ENCODE measurements at regions not wholly inside any gene's neighbourhood (a gene's known extent, or its start where the extent isn't known, plus 50 kb on each side); places are given as distances from the start of the nearest gene placed in this dataset.

DNA sequence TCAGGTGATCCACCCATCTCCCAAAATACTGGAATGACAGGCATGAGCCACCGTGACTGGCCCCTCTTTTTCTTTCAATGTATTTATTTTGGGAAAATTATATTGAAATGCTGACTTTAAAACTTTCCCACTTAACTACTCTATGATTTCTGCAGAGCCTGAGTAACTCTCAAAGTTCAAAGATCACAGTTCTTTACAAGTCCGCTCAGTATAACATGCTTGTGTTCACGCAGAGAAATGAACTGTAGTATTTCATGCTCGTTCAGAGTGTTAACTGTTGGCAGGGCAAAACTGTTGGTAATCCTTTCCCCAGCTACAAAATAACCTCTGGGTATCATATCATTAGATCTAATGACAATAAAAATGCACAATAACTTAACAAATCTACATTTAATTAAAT lies 50.7 kb upstream of the ADAMTS20 start:
- Histone ChIP-seq H3K4me2 (ENCODE audit: extremely low read depth, insufficient read depth, low read length) (no peak overlapping the region), H3K9me3 (ENCODE audit: control insufficient read depth, insufficient read depth, low read depth, low read length) (no peaks in the 10 kb centered on the region), H3K36me3 (ENCODE audit: control insufficient read depth, insufficient read depth, low read length) (no peaks in the 10 kb centered on the region), H4K20me1 (ENCODE audit: control insufficient read depth, extremely low read depth, insufficient read depth, low read length) (no peaks in the 10 kb centered on the region), H2AFZ (ENCODE audit: low read length) (no peak overlapping the region), H3K79me2 (ENCODE audit: control insufficient read depth, insufficient read depth, low read length) (no peaks in the 10 kb centered on the region), H3K4me1 (ENCODE audit: control insufficient read depth, extremely low read depth, insufficient read depth, low read length) (no peaks in the 10 kb centered on the region), H3K9ac (ENCODE audit: insufficient read depth, low read length) (no peak overlapping the region), H3K27ac (ENCODE audit: insufficient read depth, low read length) (no peak overlapping the region), H3K4me3 (replicated peaks in 1 of 4; ENCODE audit: control extremely low read depth in 1 of 4, insufficient read depth in 1 of 4, low read depth in 3 of 4, low read length in 4 of 4) (no peak overlapping the region), H3K27me3 (ENCODE audit: control insufficient read depth, insufficient read depth, low read length) (no peaks in the 10 kb centered on the region)
- TF ChIP-seq, protein P1, sequence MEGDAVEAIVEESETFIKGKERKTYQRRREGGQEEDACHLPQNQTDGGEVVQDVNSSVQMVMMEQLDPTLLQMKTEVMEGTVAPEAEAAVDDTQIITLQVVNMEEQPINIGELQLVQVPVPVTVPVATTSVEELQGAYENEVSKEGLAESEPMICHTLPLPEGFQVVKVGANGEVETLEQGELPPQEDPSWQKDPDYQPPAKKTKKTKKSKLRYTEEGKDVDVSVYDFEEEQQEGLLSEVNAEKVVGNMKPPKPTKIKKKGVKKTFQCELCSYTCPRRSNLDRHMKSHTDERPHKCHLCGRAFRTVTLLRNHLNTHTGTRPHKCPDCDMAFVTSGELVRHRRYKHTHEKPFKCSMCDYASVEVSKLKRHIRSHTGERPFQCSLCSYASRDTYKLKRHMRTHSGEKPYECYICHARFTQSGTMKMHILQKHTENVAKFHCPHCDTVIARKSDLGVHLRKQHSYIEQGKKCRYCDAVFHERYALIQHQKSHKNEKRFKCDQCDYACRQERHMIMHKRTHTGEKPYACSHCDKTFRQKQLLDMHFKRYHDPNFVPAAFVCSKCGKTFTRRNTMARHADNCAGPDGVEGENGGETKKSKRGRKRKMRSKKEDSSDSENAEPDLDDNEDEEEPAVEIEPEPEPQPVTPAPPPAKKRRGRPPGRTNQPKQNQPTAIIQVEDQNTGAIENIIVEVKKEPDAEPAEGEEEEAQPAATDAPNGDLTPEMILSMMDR (conservative IDR thresholded peaks at IDR 0.05 in 1 of 2, IDR thresholded peaks at IDR 0.05 in 1 of 2; ENCODE audit: low read depth in 1 of 2, low read length in 2 of 2) = no peak
- no peak for TF ChIP-seq EZH2 (IDR thresholded peaks at IDR 0.05; ENCODE audit: low read length, missing control alignments)
- no peak for DNase-seq (ENCODE audit: low read depth in 2 of 2)
